ENCODE measurements at regions not wholly inside any gene's neighbourhood (a gene's known extent, or its start where the extent isn't known, plus 50 kb on each side); places are given as distances from the start of the nearest gene placed in this dataset.

- TF ChIP-seq CTCF (conservative IDR thresholded peaks at IDR 0.05) = no peak
- no peak overlapping the region for H3K23ac ChIP-seq (ENCODE audit: insufficient read length, low read depth, low read length)
- no peak overlapping the region for H3K27ac ChIP-seq (ENCODE audit: insufficient read length, low read depth, low read length)
- no peak overlapping the region for H2BK12ac ChIP-seq (ENCODE audit: insufficient read length, low read depth, low read length)
- WGBS (ENCODE audit: extremely low coverage, insufficient read length, low lambda C conversion rate) = no CpG with 5 or more reads among the region's 6 CpGs
- no peaks in the 10 kb centered on the region for H3K4me1 ChIP-seq (ENCODE audit: insufficient read depth, low read length)
- H2AFZ ChIP-seq (ENCODE audit: low read length) = no peak overlapping the region
- Mint-ChIP-seq H3K36me3 (ENCODE audit: insufficient read depth in 1 of 3, low read depth in 3 of 3) (no peaks in the 10 kb centered on the region; a peak in 1 of 7 replicates), H3K27me3 (ENCODE audit: low read depth) (no peaks in the 10 kb centered on the region), H3K27ac (no peak overlapping the region), H3K4me3 (no peak overlapping the region), H3K4me1 (no peaks in the 10 kb centered on the region), H3K9me3 (no peaks in the 10 kb centered on the region)
- no peak overlapping the region for H2BK5ac ChIP-seq (ENCODE audit: insufficient read length, low read length)
- H3T11ph ChIP-seq (ENCODE audit: low read length) = no peak overlapping the region
- H3K56ac ChIP-seq (ENCODE audit: insufficient read length, low read depth, low read length) = no peak overlapping the region
- H2AK5ac ChIP-seq (ENCODE audit: insufficient read length, low read length) = no peak overlapping the region
- H3K79me2 ChIP-seq (ENCODE audit: insufficient read depth, low read length) = no peaks in the 10 kb centered on the region
- no peak for DNase-seq
- no peak overlapping the region for H3K14ac ChIP-seq (ENCODE audit: insufficient read depth, low read length)
- no peaks in the 10 kb centered on the region for H3K23me2 ChIP-seq (ENCODE audit: insufficient read length, low read depth, low read length, poor library complexity, severe bottlenecking)
- H3K4ac ChIP-seq (ENCODE audit: low read depth, low read length) = no peak overlapping the region
- H3K27me3 ChIP-seq (ENCODE audit: insufficient read depth, low read length) = no peaks in the 10 kb centered on the region
- no peak overlapping the region for H4K91ac ChIP-seq (ENCODE audit: insufficient read length, low read depth, low read length)
- no peak overlapping the region for H4K8ac ChIP-seq (replicated peaks; ENCODE audit: insufficient read length, low read depth, low read length)
- H2BK15ac ChIP-seq (ENCODE audit: low read depth, low read length) = no peak overlapping the region
- no peak overlapping the region for H2BK20ac ChIP-seq (ENCODE audit: low read depth, low read length, poor library complexity, severe bottlenecking)
- no peak overlapping the region for H3K9ac ChIP-seq (ENCODE audit: extremely low read depth, insufficient read length, low read length)
- H3K4me2 ChIP-seq (ENCODE audit: insufficient read depth, insufficient read length, low read length) = no peak overlapping the region
- no peaks in the 10 kb centered on the region for H3K9me3 ChIP-seq (ENCODE audit: control insufficient read depth, low read depth, low read length)
- H3K79me1 ChIP-seq (ENCODE audit: insufficient read depth, low read depth, low read length, poor library complexity, severe bottlenecking) = no peaks in the 10 kb centered on the region
- no peaks in the 10 kb centered on the region for H4K20me1 ChIP-seq (ENCODE audit: control insufficient read depth, insufficient read depth, insufficient read length)
- no peak overlapping the region for H3K18ac ChIP-seq (ENCODE audit: insufficient read length, low read depth, low read length)
- H4K5ac ChIP-seq (ENCODE audit: insufficient read length, low read depth, low read length) = no peak overlapping the region
- no peak overlapping the region for H2BK120ac ChIP-seq (ENCODE audit: low read depth, low read length, poor library complexity, severe bottlenecking)
These were observed 87.0 kb upstream of the MAF start for GRCh38 chr16:79687249-79688130.

Data from H9 (cell line).